ENCODE measurements at regions not wholly inside any gene's neighbourhood (a gene's known extent, or its start where the extent isn't known, plus 50 kb on each side); places are given as distances from the start of the nearest gene placed in this dataset.

- peaks cover 3 to 8% (median 6%) of the 10 kb centered on the region in 3 donors for H3K27me3 Mint-ChIP-seq (ENCODE audit: low read depth in 3 of 3)
- Histone ChIP-seq H3K9ac (ENCODE audit: insufficient read depth, low read length, poor library complexity, severe bottlenecking) (no peak overlapping the region), H3K4me3 (replicated peaks in 1 of 3; ENCODE audit: low read depth in 2 of 3, low read length in 3 of 3) (no peak overlapping the region), H3K4me2 (replicated peaks; ENCODE audit: extremely low read depth, low read length, poor library complexity, severe bottlenecking) (no peak overlapping the region), H3K79me2 (ENCODE audit: insufficient read depth, low read length) (no peaks in the 10 kb centered on the region), H3K9me3 (replicated peaks in 1 of 2; ENCODE audit: control insufficient read depth in 1 of 2, insufficient read depth in 1 of 2, low read length in 2 of 2) (no peaks in the 10 kb centered on the region), H4K20me1 (ENCODE audit: insufficient read depth, low read length) (no peaks in the 10 kb centered on the region), H2AFZ (ENCODE audit: insufficient read depth, low read depth, low read length, poor library complexity, severe bottlenecking) (peak overlapping the region; percentile 29), H3K27ac (ENCODE audit: low read depth in 1 of 2, low read length in 2 of 2) (no peak overlapping the region), H3K36me3 (replicated peaks in 1 of 2; ENCODE audit: control insufficient read depth in 1 of 2, insufficient read depth in 2 of 2, low read length in 2 of 2) (no peaks in the 10 kb centered on the region), H3K27me3 (ENCODE audit: control insufficient read depth in 2 of 2, insufficient read depth in 2 of 2, low read length in 2 of 2) (no peaks in the 10 kb centered on the region), H3K4me1 (ENCODE audit: control insufficient read depth in 1 of 2, insufficient read depth in 2 of 2, low read length in 2 of 2) (peaks cover 14 to 19% of the 10 kb centered on the region in 2 donors)
- 25% methylated on average over 2 of the region's 7 CpGs for WGBS (ENCODE audit: insufficient coverage)
- no peak overlapping the region for H3K27ac Mint-ChIP-seq
- intact Hi-C loops (cut with micrococcal nuclease), result loop anchor here in 1 of 2 donors (5.0 kb wide), 1 partner anchor 218 kb away; no protein-coding TSS in a partner anchor
- peaks cover 22% of the 10 kb centered on the region for H3K4me1 Mint-ChIP-seq
- peaks cover 0 to 2% (median 0%) of the 10 kb centered on the region in 7 donors for H3K9me3 Mint-ChIP-seq
- TF ChIP-seq, protein P1, sequence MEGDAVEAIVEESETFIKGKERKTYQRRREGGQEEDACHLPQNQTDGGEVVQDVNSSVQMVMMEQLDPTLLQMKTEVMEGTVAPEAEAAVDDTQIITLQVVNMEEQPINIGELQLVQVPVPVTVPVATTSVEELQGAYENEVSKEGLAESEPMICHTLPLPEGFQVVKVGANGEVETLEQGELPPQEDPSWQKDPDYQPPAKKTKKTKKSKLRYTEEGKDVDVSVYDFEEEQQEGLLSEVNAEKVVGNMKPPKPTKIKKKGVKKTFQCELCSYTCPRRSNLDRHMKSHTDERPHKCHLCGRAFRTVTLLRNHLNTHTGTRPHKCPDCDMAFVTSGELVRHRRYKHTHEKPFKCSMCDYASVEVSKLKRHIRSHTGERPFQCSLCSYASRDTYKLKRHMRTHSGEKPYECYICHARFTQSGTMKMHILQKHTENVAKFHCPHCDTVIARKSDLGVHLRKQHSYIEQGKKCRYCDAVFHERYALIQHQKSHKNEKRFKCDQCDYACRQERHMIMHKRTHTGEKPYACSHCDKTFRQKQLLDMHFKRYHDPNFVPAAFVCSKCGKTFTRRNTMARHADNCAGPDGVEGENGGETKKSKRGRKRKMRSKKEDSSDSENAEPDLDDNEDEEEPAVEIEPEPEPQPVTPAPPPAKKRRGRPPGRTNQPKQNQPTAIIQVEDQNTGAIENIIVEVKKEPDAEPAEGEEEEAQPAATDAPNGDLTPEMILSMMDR (IDR thresholded peaks at IDR 0.05), result no peak
- DNase-seq, result no peak
- no peaks in the 10 kb centered on the region for H3K36me3 Mint-ChIP-seq
- no peak overlapping the region for H3K4me3 Mint-ChIP-seq
Observed at GRCh38 chr17:27384261-27384701, 72.0 kb upstream of the KSR1 start.

GRCh38 chr17:27384726-27385125 is 71.5 kb upstream of the KSR1 start:
- no peak overlapping the region for H3K4me2 ChIP-seq (replicated peaks; ENCODE audit: extremely low read depth, low read length, poor library complexity, severe bottlenecking)
- H3K4me3 ChIP-seq (replicated peaks in 1 of 3; ENCODE audit: low read depth in 2 of 3, low read length in 3 of 3), result no peak overlapping the region
- Mint-ChIP-seq H3K4me3 (no peak overlapping the region), H3K27ac (peak overlapping the region in 2 of 7 donors; percentile 33 to 50), H3K9me3 (peaks cover 0 to 2% (median 0%) of the 10 kb centered on the region in 7 donors), H3K36me3 (no peaks in the 10 kb centered on the region), H3K4me1 (peaks cover 21% of the 10 kb centered on the region), H3K27me3 (ENCODE audit: low read depth in 3 of 3) (peaks cover 3 to 8% (median 4%) of the 10 kb centered on the region in 3 donors)
- H3K9me3 ChIP-seq (replicated peaks in 1 of 2; ENCODE audit: control insufficient read depth in 1 of 2, insufficient read depth in 1 of 2, low read length in 2 of 2), result no peaks in the 10 kb centered on the region
- TF ChIP-seq, protein P1 (IDR thresholded peaks at IDR 0.05), result no peak
- H3K36me3 ChIP-seq (replicated peaks in 1 of 2; ENCODE audit: control insufficient read depth in 1 of 2, insufficient read depth in 2 of 2, low read length in 2 of 2), result no peaks in the 10 kb centered on the region
- DNase-seq, result no peak
- no peak overlapping the region for H3K27ac ChIP-seq (ENCODE audit: low read depth in 1 of 2, low read length in 2 of 2)
- H3K4me1 ChIP-seq (ENCODE audit: control insufficient read depth in 1 of 2, insufficient read depth in 2 of 2, low read length in 2 of 2), result peaks cover 14 to 19% of the 10 kb centered on the region in 2 donors
- no peak overlapping the region for H2AFZ ChIP-seq (ENCODE audit: insufficient read depth, low read depth, low read length, poor library complexity, severe bottlenecking)
- no peaks in the 10 kb centered on the region for H3K27me3 ChIP-seq (ENCODE audit: control insufficient read depth in 2 of 2, insufficient read depth in 2 of 2, low read length in 2 of 2)
- no peaks in the 10 kb centered on the region for H4K20me1 ChIP-seq (ENCODE audit: insufficient read depth, low read length)
- no peak overlapping the region for H3K9ac ChIP-seq (ENCODE audit: insufficient read depth, low read length, poor library complexity, severe bottlenecking)
- WGBS (ENCODE audit: insufficient coverage), result 88% methylated on average over 2 of the region's 2 CpGs
- intact Hi-C loops (cut with micrococcal nuclease), result loop anchor here in 1 of 2 donors (5.0 kb wide), 1 partner anchor 218 kb away; no protein-coding TSS in a partner anchor
- no peaks in the 10 kb centered on the region for H3K79me2 ChIP-seq (ENCODE audit: insufficient read depth, low read length)

Data from CD14-positive monocyte (primary cell).